ENCODE measurements at regions not wholly inside any gene's neighbourhood (a gene's known extent, or its start where the extent isn't known, plus 50 kb on each side); places are given as distances from the start of the nearest gene placed in this dataset.

DNA sequence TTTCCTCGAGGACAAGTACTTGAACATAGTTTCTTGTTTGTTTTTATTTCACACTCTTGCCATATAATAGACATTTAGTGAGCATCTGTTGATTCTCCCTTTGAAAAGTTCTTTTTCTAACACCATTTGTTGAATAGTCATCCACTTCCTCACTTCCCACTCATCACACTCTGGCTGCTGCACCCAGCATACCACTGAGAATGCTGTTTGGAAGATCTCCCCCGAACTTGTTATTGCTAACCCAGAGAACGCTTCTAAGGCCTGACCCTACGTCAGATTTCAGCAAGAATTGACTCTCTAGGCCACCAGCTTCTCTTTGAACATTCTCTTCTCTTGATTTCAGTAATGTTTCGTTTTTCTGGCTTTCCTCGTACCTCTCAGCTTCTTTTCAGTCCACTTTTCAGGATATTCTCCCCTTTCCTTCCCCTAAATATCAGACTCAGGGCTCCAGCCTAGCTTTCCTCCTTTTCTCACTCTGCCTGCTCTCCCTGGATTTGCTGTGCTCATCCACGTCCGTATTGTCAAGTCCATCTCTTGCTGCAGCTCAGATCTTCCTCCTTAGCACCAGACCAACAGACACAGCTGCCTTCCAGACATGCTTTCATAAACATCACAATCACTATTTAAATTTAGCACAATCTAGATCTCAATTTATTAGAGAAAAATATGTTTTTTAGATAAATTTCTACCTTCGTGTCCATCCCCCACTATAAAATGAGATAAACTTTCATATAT is 94.0 kb upstream of the SLC38A4 start:
- intact Hi-C loops (cut with micrococcal nuclease) = no loop called here
- Histone ChIP-seq H3F3A (ENCODE audit: low read length, unreplicated experiment) (no peaks in the 10 kb centered on the region), H3K79me2 (ENCODE audit: low read length) (no peaks in the 10 kb centered on the region), H3K27ac (ENCODE audit: low read length) (no peak overlapping the region), H4K20me1 (ENCODE audit: low read length) (no peaks in the 10 kb centered on the region), H3K4me1 (ENCODE audit: insufficient read depth, low read length) (peaks cover 20% of the 10 kb centered on the region), H3K4me3 (ENCODE audit: low read length) (no peak overlapping the region), H3K9me3 (ENCODE audit: low read length) (no peaks in the 10 kb centered on the region), H3K9me2 (replicated peaks; ENCODE audit: low read length) (no peaks in the 10 kb centered on the region), H3K27me3 (ENCODE audit: low read length) (no peaks in the 10 kb centered on the region), H3K4me2 (ENCODE audit: low read length) (no peak overlapping the region), H3K36me3 (ENCODE audit: low read depth, low read length) (no peaks in the 10 kb centered on the region), H3K9ac (ENCODE audit: low read length) (no peak overlapping the region), H2AFZ (ENCODE audit: low read length) (no peak overlapping the region)
- no peak for ATAC-seq
- DNase-seq = no peak
- CTCF ChIA-PET = no interaction called here
- BruUV-seq (replicated peaks) = no TSS peak
- POLR2A ChIA-PET (ENCODE audit: unreplicated experiment) = interaction anchor here (0.5 kb wide), 1 partner anchor 371 kb away, joined by 3 read pairs; no protein-coding TSS in a partner anchor
- TF ChIP-seq, protein P1, sequence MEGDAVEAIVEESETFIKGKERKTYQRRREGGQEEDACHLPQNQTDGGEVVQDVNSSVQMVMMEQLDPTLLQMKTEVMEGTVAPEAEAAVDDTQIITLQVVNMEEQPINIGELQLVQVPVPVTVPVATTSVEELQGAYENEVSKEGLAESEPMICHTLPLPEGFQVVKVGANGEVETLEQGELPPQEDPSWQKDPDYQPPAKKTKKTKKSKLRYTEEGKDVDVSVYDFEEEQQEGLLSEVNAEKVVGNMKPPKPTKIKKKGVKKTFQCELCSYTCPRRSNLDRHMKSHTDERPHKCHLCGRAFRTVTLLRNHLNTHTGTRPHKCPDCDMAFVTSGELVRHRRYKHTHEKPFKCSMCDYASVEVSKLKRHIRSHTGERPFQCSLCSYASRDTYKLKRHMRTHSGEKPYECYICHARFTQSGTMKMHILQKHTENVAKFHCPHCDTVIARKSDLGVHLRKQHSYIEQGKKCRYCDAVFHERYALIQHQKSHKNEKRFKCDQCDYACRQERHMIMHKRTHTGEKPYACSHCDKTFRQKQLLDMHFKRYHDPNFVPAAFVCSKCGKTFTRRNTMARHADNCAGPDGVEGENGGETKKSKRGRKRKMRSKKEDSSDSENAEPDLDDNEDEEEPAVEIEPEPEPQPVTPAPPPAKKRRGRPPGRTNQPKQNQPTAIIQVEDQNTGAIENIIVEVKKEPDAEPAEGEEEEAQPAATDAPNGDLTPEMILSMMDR (conservative IDR thresholded peaks at IDR 0.05; ENCODE audit: low read depth, low read length) = no peak
- TF ChIP-seq EZH2phosphoT487 (IDR thresholded peaks at IDR 0.05; ENCODE audit: borderline replicate concordance, low read length) (no peak), EZH2 (IDR thresholded peaks at IDR 0.05; ENCODE audit: low read length, unreplicated experiment) (no peak)

DNA sequence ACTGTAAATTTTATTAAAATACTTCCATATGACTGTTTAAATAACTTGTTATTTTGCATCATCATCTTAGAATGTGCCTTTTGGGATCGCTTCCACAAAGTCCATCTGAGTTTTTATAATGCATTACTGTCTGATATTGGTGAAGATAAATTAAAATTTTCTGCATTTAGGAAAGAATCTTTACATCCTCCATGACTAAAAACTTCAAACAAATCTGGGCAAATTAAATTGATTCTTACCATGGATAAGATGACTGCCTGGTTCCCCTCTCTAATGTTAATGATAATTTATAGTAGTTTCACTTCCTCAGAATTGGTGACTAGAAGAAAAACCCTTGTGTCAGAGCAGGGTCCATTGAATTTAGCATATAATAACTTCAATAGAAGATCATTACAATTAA is 94.7 kb upstream of the SLC38A4 start:
- Histone ChIP-seq H4K20me1 (ENCODE audit: low read length) (no peaks in the 10 kb centered on the region), H3F3A (ENCODE audit: low read length, unreplicated experiment) (no peaks in the 10 kb centered on the region), H3K27ac (ENCODE audit: low read length) (peak overlapping the region; percentile 84), H3K36me3 (ENCODE audit: low read depth, low read length) (no peaks in the 10 kb centered on the region), H3K9ac (ENCODE audit: low read length) (peak overlapping the region; percentile 32; the same call in 1 of the 2 replicates), H3K9me3 (ENCODE audit: low read length) (no peaks in the 10 kb centered on the region), H3K9me2 (replicated peaks; ENCODE audit: low read length) (no peaks in the 10 kb centered on the region), H3K27me3 (ENCODE audit: low read length) (no peaks in the 10 kb centered on the region), H3K4me1 (ENCODE audit: insufficient read depth, low read length) (peaks cover 15% of the 10 kb centered on the region), H3K79me2 (ENCODE audit: low read length) (no peaks in the 10 kb centered on the region), H2AFZ (ENCODE audit: low read length) (no peak overlapping the region), H3K4me2 (ENCODE audit: low read length) (no peak overlapping the region), H3K4me3 (ENCODE audit: low read length) (no peak overlapping the region)
- BruUV-seq (replicated peaks) = no TSS peak
- intact Hi-C loops (cut with micrococcal nuclease) = no loop called here
- POLR2A ChIA-PET (ENCODE audit: unreplicated experiment) = no interaction called here
- TF ChIP-seq EZH2phosphoT487 (IDR thresholded peaks at IDR 0.05; ENCODE audit: borderline replicate concordance, low read length) (no peak), EZH2 (IDR thresholded peaks at IDR 0.05; ENCODE audit: low read length, unreplicated experiment) (no peak)
- TF ChIP-seq, protein P1 (conservative IDR thresholded peaks at IDR 0.05; ENCODE audit: low read depth, low read length) = no peak
- CTCF ChIA-PET = no interaction called here
- DNase-seq = no peak
- no peak for ATAC-seq

DNA sequence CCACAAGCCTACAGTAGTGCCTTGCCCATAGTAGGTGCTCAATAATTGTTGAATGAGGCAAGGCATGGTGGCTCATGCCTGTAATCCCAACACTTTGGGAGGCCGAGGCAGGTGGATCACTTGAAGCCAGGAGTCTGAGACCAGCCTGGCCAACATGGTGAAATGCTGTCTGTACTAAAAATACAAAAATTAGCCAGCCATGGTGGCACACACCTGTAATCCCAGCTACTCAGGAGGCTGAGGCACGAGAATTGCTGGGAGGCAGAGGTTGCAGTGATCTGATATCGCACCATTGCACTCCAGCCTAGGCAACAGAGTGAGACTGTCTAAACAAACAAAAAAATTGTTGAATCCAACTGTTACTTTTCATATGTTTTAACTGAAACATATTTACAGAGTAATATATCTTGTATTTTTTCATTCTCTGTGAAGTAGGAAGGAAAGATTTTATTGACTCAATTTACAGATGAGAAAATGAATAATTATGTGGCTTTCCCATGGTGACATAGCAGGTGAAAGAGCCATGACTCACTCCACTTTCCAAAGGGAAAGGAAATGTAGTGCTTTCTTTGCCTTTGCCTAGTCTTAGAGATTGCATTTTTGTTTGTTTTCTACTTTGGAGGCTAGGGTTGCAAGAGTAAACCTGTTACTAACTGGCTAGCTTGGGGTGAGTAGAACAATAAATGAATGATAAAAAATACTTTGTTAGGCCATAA is 95.4 kb upstream of the SLC38A4 start:
- Histone ChIP-seq H3K4me1 (ENCODE audit: insufficient read depth, low read length) (peaks cover 15% of the 10 kb centered on the region), H2AFZ (ENCODE audit: low read length) (no peak overlapping the region), H3K4me3 (ENCODE audit: low read length) (no peak overlapping the region), H3K4me2 (ENCODE audit: low read length) (peak overlapping the region; percentile 49), H3K79me2 (ENCODE audit: low read length) (no peaks in the 10 kb centered on the region), H3K9me3 (ENCODE audit: low read length) (no peaks in the 10 kb centered on the region), H3K27ac (ENCODE audit: low read length) (peak overlapping the region; percentile 84), H3F3A (ENCODE audit: low read length, unreplicated experiment) (no peaks in the 10 kb centered on the region), H3K27me3 (ENCODE audit: low read length) (no peaks in the 10 kb centered on the region), H3K9me2 (replicated peaks; ENCODE audit: low read length) (no peaks in the 10 kb centered on the region), H3K36me3 (ENCODE audit: low read depth, low read length) (no peaks in the 10 kb centered on the region), H3K9ac (ENCODE audit: low read length) (peak overlapping the region; percentile 51), H4K20me1 (ENCODE audit: low read length) (no peaks in the 10 kb centered on the region)
- no TSS peak for BruUV-seq (replicated peaks)
- intact Hi-C loops (cut with micrococcal nuclease) = no loop called here
- ATAC-seq = peak; percentile 98
- peak; percentile 92 for DNase-seq
- TF ChIP-seq, protein P1 (conservative IDR thresholded peaks at IDR 0.05; ENCODE audit: low read depth, low read length) = no peak
- TF ChIP-seq EZH2 (IDR thresholded peaks at IDR 0.05; ENCODE audit: low read length, unreplicated experiment) (no peak), EZH2phosphoT487 (IDR thresholded peaks at IDR 0.05; ENCODE audit: borderline replicate concordance, low read length) (no peak)
- ChIA-PET POLR2A (ENCODE audit: unreplicated experiment) (no interaction called here), CTCF (no interaction called here)

Measured in PC-3 (cell line).